ENCODE measurements at regions not wholly inside any gene's neighbourhood (a gene's known extent, or its start where the extent isn't known, plus 50 kb on each side); places are given as distances from the start of the nearest gene placed in this dataset.

DNA sequence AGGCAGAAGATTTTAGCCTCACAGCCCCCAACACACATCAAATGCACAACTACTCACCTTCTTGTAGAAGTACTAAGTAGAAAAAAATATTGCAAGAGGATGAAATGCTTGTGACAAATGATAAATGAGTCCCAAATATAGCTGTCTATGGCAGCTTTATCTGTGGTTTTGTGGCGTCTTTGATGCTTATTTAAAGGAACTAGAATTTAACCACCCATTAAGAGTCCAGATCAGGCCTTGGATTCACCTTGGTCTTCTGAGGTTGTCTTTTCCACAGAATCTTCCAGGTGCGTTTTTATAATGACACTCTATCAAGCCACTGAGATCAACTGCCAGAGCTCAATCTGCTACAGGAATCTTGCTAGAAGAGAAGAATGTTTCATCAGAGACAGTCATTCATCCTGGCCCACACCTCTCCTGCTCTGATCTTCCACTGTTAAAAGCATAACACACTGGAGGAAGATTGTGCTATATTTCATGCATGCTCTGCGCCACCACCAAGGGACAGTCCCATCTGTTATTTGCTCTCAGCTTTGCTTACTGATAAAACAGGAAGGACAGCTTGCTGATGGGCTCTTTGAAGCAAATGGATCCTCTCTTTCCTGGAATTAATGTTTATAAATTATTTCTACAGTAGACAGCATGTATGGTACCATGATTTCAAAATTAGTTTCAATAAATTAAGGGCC is 144.1 kb downstream of the SLC7A11 start (continued):
- TF ChIP-seq, protein P1, sequence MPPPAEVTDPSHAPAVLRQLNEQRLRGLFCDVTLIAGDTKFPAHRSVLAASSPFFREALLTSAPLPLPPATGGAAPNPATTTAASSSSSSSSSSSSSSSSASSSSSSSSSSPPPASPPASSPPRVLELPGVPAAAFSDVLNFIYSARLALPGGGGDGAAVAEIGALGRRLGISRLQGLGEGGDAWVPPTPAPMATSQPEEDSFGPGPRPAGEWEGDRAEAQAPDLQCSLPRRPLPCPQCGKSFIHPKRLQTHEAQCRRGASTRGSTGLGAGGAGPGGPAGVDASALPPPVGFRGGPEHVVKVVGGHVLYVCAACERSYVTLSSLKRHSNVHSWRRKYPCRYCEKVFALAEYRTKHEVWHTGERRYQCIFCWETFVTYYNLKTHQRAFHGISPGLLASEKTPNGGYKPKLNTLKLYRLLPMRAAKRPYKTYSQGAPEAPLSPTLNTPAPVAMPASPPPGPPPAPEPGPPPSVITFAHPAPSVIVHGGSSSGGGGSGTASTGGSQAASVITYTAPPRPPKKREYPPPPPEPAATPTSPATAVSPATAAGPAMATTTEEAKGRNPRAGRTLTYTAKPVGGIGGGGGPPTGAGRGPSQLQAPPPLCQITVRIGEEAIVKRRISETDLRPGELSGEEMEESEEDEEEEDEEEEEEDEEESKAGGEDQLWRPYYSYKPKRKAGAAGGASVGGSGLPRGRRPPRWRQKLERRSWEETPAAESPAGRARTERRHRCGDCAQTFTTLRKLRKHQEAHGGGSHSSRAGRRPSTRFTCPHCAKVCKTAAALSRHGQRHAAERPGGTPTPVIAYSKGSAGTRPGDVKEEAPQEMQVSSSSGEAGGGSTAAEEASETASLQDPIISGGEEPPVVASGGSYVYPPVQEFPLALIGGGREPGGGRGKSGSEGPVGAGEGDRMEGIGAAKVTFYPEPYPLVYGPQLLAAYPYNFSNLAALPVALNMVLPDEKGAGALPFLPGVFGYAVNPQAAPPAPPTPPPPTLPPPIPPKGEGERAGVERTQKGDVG (CRISPR knock-in tag; IDR thresholded peaks at IDR 0.05), result no peak

GRCh38 chr4:138096384-138097062 is 145.6 kb downstream of the SLC7A11 start:
- Histone ChIP-seq H4K20me1 (ENCODE audit: control insufficient read depth, insufficient read depth) (no peaks in the 10 kb centered on the region), H3K27ac (ENCODE audit: control insufficient read depth, insufficient read depth) (no peak overlapping the region), H3K79me2 (ENCODE audit: control insufficient read depth, insufficient read depth, low read length) (no peaks in the 10 kb centered on the region), H2AFZ (ENCODE audit: control insufficient read depth, low read depth, low read length) (no peak overlapping the region), H3K9me3 (replicated peaks; ENCODE audit: control insufficient read depth, insufficient read depth, low read length) (no peaks in the 10 kb centered on the region), H3K4me3 (no peak overlapping the region), H3K27me3 (replicated peaks in 1 of 2; ENCODE audit: control insufficient read depth in 2 of 2, insufficient read depth in 2 of 2, low read length in 1 of 2) (no peaks in the 10 kb centered on the region; a peak in 1 of 4 replicates), H3K9ac (ENCODE audit: control insufficient read depth, insufficient read depth, low read length) (no peak overlapping the region), H3K36me3 (ENCODE audit: control insufficient read depth in 2 of 2, insufficient read depth in 2 of 2, low read length in 1 of 2) (no peaks in the 10 kb centered on the region), H3K4me2 (ENCODE audit: control insufficient read depth, insufficient read depth) (no peak overlapping the region), H3K4me1 (ENCODE audit: control insufficient read depth, insufficient read depth, low read length) (no peaks in the 10 kb centered on the region)
- no peak for DNase-seq (ENCODE audit: low read depth, low spot score)
- intact Hi-C loops (cut with micrococcal nuclease; ENCODE audit: unreplicated experiment) (no loop called here), in situ Hi-C loops (cut with MboI) (no loop called here)
- 19% methylated on average over 4 of the region's 4 CpGs for WGBS (ENCODE audit: insufficient coverage, insufficient replicate concordance, low lambda C conversion rate, missing lambda C conversion rate)
- POLR2A ChIA-PET, result no interaction called here
- CTCF ChIA-PET, result interaction anchor here (0.7 kb wide), 1 partner anchor 473 kb away, joined by 4 read pairs; no protein-coding TSS in a partner anchor
- no peak for FAIRE-seq
- ATAC-seq, result no peak
- BruUV-seq (replicated peaks), result no TSS peak
- RAD21 ChIA-PET (ENCODE audit: unreplicated experiment), result no interaction called here
- SMC1A ChIA-PET (ENCODE audit: uncharacterized antibody, unreplicated experiment), result interaction anchor here (0.6 to 0.7 kb wide), 2 partner anchors 54 to 140 kb away, joined by 3 read pairs; no protein-coding TSS in a partner anchor
- TF ChIP-seq ZNF622 (IDR thresholded peaks at IDR 0.05) (no peak), MTA3 (IDR thresholded peaks at IDR 0.05; ENCODE audit: borderline replicate concordance, low read length) (no peak), ZNF207 (IDR thresholded peaks at IDR 0.05; ENCODE audit: borderline replicate concordance) (no peak), TAF1 (IDR thresholded peaks at IDR 0.05; ENCODE audit: borderline replicate concordance, low read depth, low read length) (no peak), USF1 (IDR thresholded peaks at IDR 0.05; ENCODE audit: borderline replicate concordance, extremely low read length, insufficient read depth, low read depth, low read length) (no peak), ZZZ3 (IDR thresholded peaks at IDR 0.05; ENCODE audit: control insufficient read depth, insufficient read length, low read depth) (no peak), SKIL (IDR thresholded peaks at IDR 0.05; ENCODE audit: low read depth, poor library complexity, severe bottlenecking) (no peak), NFXL1 (IDR thresholded peaks at IDR 0.05; ENCODE audit: borderline replicate concordance) (no peak)
- TF ChIP-seq, protein P2, sequence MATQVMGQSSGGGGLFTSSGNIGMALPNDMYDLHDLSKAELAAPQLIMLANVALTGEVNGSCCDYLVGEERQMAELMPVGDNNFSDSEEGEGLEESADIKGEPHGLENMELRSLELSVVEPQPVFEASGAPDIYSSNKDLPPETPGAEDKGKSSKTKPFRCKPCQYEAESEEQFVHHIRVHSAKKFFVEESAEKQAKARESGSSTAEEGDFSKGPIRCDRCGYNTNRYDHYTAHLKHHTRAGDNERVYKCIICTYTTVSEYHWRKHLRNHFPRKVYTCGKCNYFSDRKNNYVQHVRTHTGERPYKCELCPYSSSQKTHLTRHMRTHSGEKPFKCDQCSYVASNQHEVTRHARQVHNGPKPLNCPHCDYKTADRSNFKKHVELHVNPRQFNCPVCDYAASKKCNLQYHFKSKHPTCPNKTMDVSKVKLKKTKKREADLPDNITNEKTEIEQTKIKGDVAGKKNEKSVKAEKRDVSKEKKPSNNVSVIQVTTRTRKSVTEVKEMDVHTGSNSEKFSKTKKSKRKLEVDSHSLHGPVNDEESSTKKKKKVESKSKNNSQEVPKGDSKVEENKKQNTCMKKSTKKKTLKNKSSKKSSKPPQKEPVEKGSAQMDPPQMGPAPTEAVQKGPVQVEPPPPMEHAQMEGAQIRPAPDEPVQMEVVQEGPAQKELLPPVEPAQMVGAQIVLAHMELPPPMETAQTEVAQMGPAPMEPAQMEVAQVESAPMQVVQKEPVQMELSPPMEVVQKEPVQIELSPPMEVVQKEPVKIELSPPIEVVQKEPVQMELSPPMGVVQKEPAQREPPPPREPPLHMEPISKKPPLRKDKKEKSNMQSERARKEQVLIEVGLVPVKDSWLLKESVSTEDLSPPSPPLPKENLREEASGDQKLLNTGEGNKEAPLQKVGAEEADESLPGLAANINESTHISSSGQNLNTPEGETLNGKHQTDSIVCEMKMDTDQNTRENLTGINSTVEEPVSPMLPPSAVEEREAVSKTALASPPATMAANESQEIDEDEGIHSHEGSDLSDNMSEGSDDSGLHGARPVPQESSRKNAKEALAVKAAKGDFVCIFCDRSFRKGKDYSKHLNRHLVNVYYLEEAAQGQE (IDR thresholded peaks at IDR 0.05; ENCODE audit: low read depth, low read length), result no peak

All from GM12878 (cell line).